ENCODE measurements at regions not wholly inside any gene's neighbourhood (a gene's known extent, or its start where the extent isn't known, plus 50 kb on each side); places are given as distances from the start of the nearest gene placed in this dataset.

GRCh38 chr17:63250830-63251229 is 195.3 kb downstream of the CYB561 start:
- no peak for TF ChIP-seq TAF1 (IDR thresholded peaks at IDR 0.05; ENCODE audit: control insufficient read depth, extremely low read depth, insufficient read depth, low read length, severe bottlenecking)
- no peak for TF ChIP-seq THRB (CRISPR knock-in tag; conservative IDR thresholded peaks at IDR 0.05)
- no peak for TF ChIP-seq HCFC1 (IDR thresholded peaks at IDR 0.05; ENCODE audit: low read depth, low read length)
- TF ChIP-seq ZNF77 (CRISPR knock-in tag; IDR thresholded peaks at IDR 0.05), result no peak
- no peak for TF ChIP-seq U2AF2 (optimal IDR thresholded peaks at IDR 0.05; ENCODE audit: low read depth, low read length)
- TF ChIP-seq MNT (conservative IDR thresholded peaks at IDR 0.05), result no peak
- no peak for TF ChIP-seq POLR2A (conservative IDR thresholded peaks at IDR 0.05)
- TF ChIP-seq FIP1L1 (IDR thresholded peaks at IDR 0.05; ENCODE audit: low read depth, low read length, poor library complexity, severe bottlenecking), result no peak
- TF ChIP-seq SIN3A (IDR thresholded peaks at IDR 0.05; ENCODE audit: borderline replicate concordance in 2 of 2, control insufficient read depth in 1 of 2, low read depth in 2 of 2, low read length in 2 of 2), result no peak
- TF ChIP-seq SRF (CRISPR knock-in tag; IDR thresholded peaks at IDR 0.05), result no peak
- TF ChIP-seq ATF1 (CRISPR knock-in tag; IDR thresholded peaks at IDR 0.05), result no peak
- no peak for TF ChIP-seq ATF1 (tag; IDR thresholded peaks at IDR 0.05)
- no peak for TF ChIP-seq BRCA1 (IDR thresholded peaks at IDR 0.05)
- no peak for TF ChIP-seq BRCA1 (CRISPR knock-in tag; IDR thresholded peaks at IDR 0.05)
- no peak for TF ChIP-seq PKNOX1 (IDR thresholded peaks at IDR 0.05)
- TF ChIP-seq ATF7 (IDR thresholded peaks at IDR 0.05), result no peak
